ENCODE measurements at regions not wholly inside any gene's neighbourhood (a gene's known extent, or its start where the extent isn't known, plus 50 kb on each side); places are given as distances from the start of the nearest gene placed in this dataset.

- H3K4me1 ChIP-seq (ENCODE audit: low read depth), result no peaks in the 10 kb centered on the region
- peaks cover 3% of the 10 kb centered on the region for H3K27me3 ChIP-seq
- no peaks in the 10 kb centered on the region for H3K9me3 ChIP-seq (ENCODE audit: low read depth)
- no peak for DNase-seq (ENCODE audit: low read depth in 1 of 2, low spot score in 1 of 2)
- no peak for TF ChIP-seq CTCF (IDR thresholded peaks at IDR 0.05; ENCODE audit: low read depth, low read length)
- no peak overlapping the region for H3K4me3 ChIP-seq
- no peaks in the 10 kb centered on the region for H3K36me3 ChIP-seq
- no peak overlapping the region for H3K27ac ChIP-seq
Measured at GRCh38 chr16:49084628-49085390, 196.8 kb downstream of the CBLN1 start.

GRCh38 chr16:49081554-49081953 is 200.1 kb downstream of the CBLN1 start:
- Histone ChIP-seq H3K4me1 (ENCODE audit: low read depth) (no peaks in the 10 kb centered on the region), H3K27me3 (no peaks in the 10 kb centered on the region), H3K9me3 (ENCODE audit: low read depth) (no peaks in the 10 kb centered on the region), H3K36me3 (no peaks in the 10 kb centered on the region), H3K27ac (no peak overlapping the region), H3K4me3 (no peak overlapping the region)
- DNase-seq (ENCODE audit: low read depth in 1 of 2, low spot score in 1 of 2), result no peak
- TF ChIP-seq CTCF (IDR thresholded peaks at IDR 0.05; ENCODE audit: low read depth, low read length), result no peak

- H3K4me3 ChIP-seq, result no peak overlapping the region
- H3K27ac ChIP-seq, result no peak overlapping the region
- no peak for TF ChIP-seq CTCF (IDR thresholded peaks at IDR 0.05; ENCODE audit: low read depth, low read length)
- DNase-seq (ENCODE audit: low read depth in 1 of 2, low spot score in 1 of 2), result no peak
- no peaks in the 10 kb centered on the region for H3K27me3 ChIP-seq
- H3K4me1 ChIP-seq (ENCODE audit: low read depth), result no peaks in the 10 kb centered on the region
- H3K9me3 ChIP-seq (ENCODE audit: low read depth), result no peaks in the 10 kb centered on the region
- H3K36me3 ChIP-seq, result no peaks in the 10 kb centered on the region
Measured at GRCh38 chr16:49081086-49081485, 200.6 kb downstream of the CBLN1 start.

GRCh38 chr16:49078571-49078970 is 203.1 kb downstream of the CBLN1 start:
- no peak for DNase-seq (ENCODE audit: low read depth in 1 of 2, low spot score in 1 of 2)
- Histone ChIP-seq H3K27ac (no peak overlapping the region), H3K4me1 (ENCODE audit: low read depth) (no peaks in the 10 kb centered on the region), H3K27me3 (no peaks in the 10 kb centered on the region), H3K4me3 (no peak overlapping the region), H3K36me3 (no peaks in the 10 kb centered on the region), H3K9me3 (ENCODE audit: low read depth) (no peaks in the 10 kb centered on the region)
- TF ChIP-seq CTCF (IDR thresholded peaks at IDR 0.05; ENCODE audit: low read depth, low read length), result no peak

GRCh38 chr16:49078104-49078503 is 203.5 kb downstream of the CBLN1 start:
- no peaks in the 10 kb centered on the region for H3K4me1 ChIP-seq (ENCODE audit: low read depth)

More at GRCh38 chr16:49078104-49078503, 203.5 kb downstream of the CBLN1 start:
- H3K27ac ChIP-seq, result no peak overlapping the region
- no peaks in the 10 kb centered on the region for H3K36me3 ChIP-seq
- H3K27me3 ChIP-seq, result no peaks in the 10 kb centered on the region
- no peak for DNase-seq (ENCODE audit: low read depth in 1 of 2, low spot score in 1 of 2)
- no peaks in the 10 kb centered on the region for H3K9me3 ChIP-seq (ENCODE audit: low read depth)
- TF ChIP-seq CTCF (IDR thresholded peaks at IDR 0.05; ENCODE audit: low read depth, low read length), result no peak
- no peak overlapping the region for H3K4me3 ChIP-seq
